H9 (cell line): ENCODE measurements at regions not wholly inside any gene's neighbourhood (a gene's known extent, or its start where the extent isn't known, plus 50 kb on each side); places are given as distances from the start of the nearest gene placed in this dataset.

Experiments used
- DNase-seq: peaks from one replicate; pipeline ENCODE4 v3.0.0-alpha.2; 2017
- H2AFZ ChIP-seq: one replicate; pipeline ENCODE4 v1.6.1; 2013; ENCODE audit warnings: mild to moderate bottlenecking, low read length, control low read depth, moderate library complexity
- H2AK5ac ChIP-seq: 2 replicates; pipeline ENCODE4 v1.6.1; 2013; ENCODE audit warnings: low read length, control low read depth, mixed read lengths; ENCODE audit not compliant: insufficient read length
- H2BK120ac ChIP-seq: one replicate; pipeline ENCODE4 v1.6.1; 2013; ENCODE audit warnings: low read depth, mild to moderate bottlenecking, low read length, control low read depth, inconsistent platforms; ENCODE audit not compliant: poor library complexity, severe bottlenecking
- H2BK12ac ChIP-seq: 2 replicates; pipeline ENCODE4 v1.6.1; 2013; ENCODE audit warnings: low read length, control low read depth, mixed read lengths, low read depth; ENCODE audit not compliant: insufficient read length
- H2BK15ac ChIP-seq: 2 replicates; pipeline ENCODE4 v1.6.1; 2013; ENCODE audit warnings: low read depth, low read length, control low read depth
- H2BK20ac ChIP-seq: one replicate; pipeline ENCODE4 v1.6.1; 2013; ENCODE audit warnings: low read depth, mild to moderate bottlenecking, low read length, control low read depth, inconsistent platforms; ENCODE audit not compliant: poor library complexity, severe bottlenecking
- H2BK5ac ChIP-seq: 2 replicates; pipeline ENCODE4 v1.6.1; 2013; ENCODE audit warnings: low read length, control low read depth, mixed read lengths; ENCODE audit not compliant: insufficient read length
- H3K14ac ChIP-seq: 2 replicates; pipeline ENCODE4 v1.6.1; 2013; ENCODE audit warnings: low read length, control low read depth; ENCODE audit not compliant: insufficient read depth
- H3K18ac ChIP-seq: 2 replicates; pipeline ENCODE4 v1.6.1; 2013; ENCODE audit warnings: low read depth, mild to moderate bottlenecking, mixed read lengths, low read length, control low read depth; ENCODE audit not compliant: insufficient read length
- H3K23ac ChIP-seq: 2 replicates; pipeline ENCODE4 v1.6.1; 2013; ENCODE audit warnings: low read length, control low read depth, mixed read lengths, low read depth; ENCODE audit not compliant: insufficient read length
- H3K23me2 ChIP-seq: 2 replicates; pipeline ENCODE4 v1.6.1; 2013; ENCODE audit warnings: low read depth, mild to moderate bottlenecking, mixed read lengths, low read length, control low read depth; ENCODE audit not compliant: insufficient read length, poor library complexity, severe bottlenecking
- H3K27ac ChIP-seq: 2 replicates; pipeline ENCODE4 v1.5.1; 2013; ENCODE audit warnings: low read length, control low read depth, mixed read lengths, low read depth; ENCODE audit not compliant: insufficient read length
- H3K27me3 ChIP-seq: 2 replicates; pipeline ENCODE4 v1.6.1; 2013; ENCODE audit warnings: low read length, control low read depth, inconsistent platforms; ENCODE audit not compliant: insufficient read depth
- H3K4ac ChIP-seq: 2 replicates; pipeline ENCODE4 v1.6.1; 2013; ENCODE audit warnings: low read depth, mild to moderate bottlenecking, control low read depth, inconsistent platforms, low read length, moderate library complexity
- H3K4me1 ChIP-seq: 2 replicates; pipeline ENCODE4 v1.6.1; 2013; ENCODE audit warnings: low read length, control low read depth, inconsistent platforms; ENCODE audit not compliant: insufficient read depth
- H3K4me2 ChIP-seq: 2 replicates; pipeline ENCODE4 v1.6.1; 2013; ENCODE audit warnings: low read length, control low read depth, mixed read lengths; ENCODE audit not compliant: insufficient read length, insufficient read depth
- H3K56ac ChIP-seq: 2 replicates; pipeline ENCODE4 v1.6.1; 2013; ENCODE audit warnings: low read depth, mild to moderate bottlenecking, mixed read lengths, low read length, control low read depth; ENCODE audit not compliant: insufficient read length
- H3K79me1 ChIP-seq: 2 replicates; pipeline ENCODE4 v1.6.1; 2013; ENCODE audit warnings: low read depth, mild to moderate bottlenecking, moderate library complexity, low read length, control low read depth, inconsistent platforms; ENCODE audit not compliant: insufficient read depth, poor library complexity, severe bottlenecking
- H3K79me2 ChIP-seq: 2 replicates; pipeline ENCODE4 v1.6.1; 2013; ENCODE audit warnings: low read length, control low read depth, inconsistent platforms; ENCODE audit not compliant: insufficient read depth
- H3K9ac ChIP-seq: 2 replicates; pipeline ENCODE4 v1.6.1; 2013; ENCODE audit warnings: low read length, control low read depth, mixed read lengths; ENCODE audit not compliant: insufficient read length; ENCODE audit errors: extremely low read depth
- H3K9me3 ChIP-seq: one replicate; pipeline ENCODE4 v1.6.1; 2013; ENCODE audit warnings: low read depth, low read length, inconsistent platforms; ENCODE audit not compliant: control insufficient read depth
- H3T11ph ChIP-seq: one replicate; pipeline ENCODE4 v1.6.1; 2013; ENCODE audit warnings: mild to moderate bottlenecking, low read length, control low read depth, inconsistent platforms
- H4K20me1 ChIP-seq: one replicate; pipeline ENCODE4 v1.6.1; 2013; ENCODE audit not compliant: control insufficient read depth, insufficient read length, insufficient read depth
- H4K5ac ChIP-seq: 2 replicates; pipeline ENCODE4 v1.6.1; 2013; ENCODE audit warnings: low read depth, mild to moderate bottlenecking, mixed read lengths, low read length, control low read depth; ENCODE audit not compliant: insufficient read length
- H4K8ac ChIP-seq: replicated peaks from 2 replicates; pipeline ENCODE4 v1.6.1; 2013; ENCODE audit warnings: low read length, control low read depth, mixed read lengths, low read depth; ENCODE audit not compliant: insufficient read length
- H4K91ac ChIP-seq: 2 replicates; pipeline ENCODE4 v1.6.1; 2013; ENCODE audit warnings: low read depth, mild to moderate bottlenecking, moderate library complexity, mixed read lengths, low read length, control low read depth; ENCODE audit not compliant: insufficient read length
- H3K27ac Mint-ChIP-seq, 3 experiments: 2 replicates in 2 of 3; 3 replicates in 1 of 3; pipeline ENCODE4 v1.8.0; 2020 to 2021; ENCODE audit warnings: mixed read lengths in 3 of 3, mild to moderate bottlenecking in 1 of 3, moderate library complexity in 1 of 3
- H3K27me3 Mint-ChIP-seq: 2 replicates; pipeline ENCODE4 v1.8.0; 2021; ENCODE audit warnings: low read depth, mild to moderate bottlenecking, moderate library complexity, mixed read lengths
- H3K36me3 Mint-ChIP-seq, 3 experiments: 2 replicates in 2 of 3; 3 replicates in 1 of 3; pipeline ENCODE4 v1.8.0; 2020 to 2021; ENCODE audit warnings: low read depth in 3 of 3, mixed read lengths in 3 of 3; ENCODE audit not compliant: insufficient read depth in 1 of 3
- H3K4me1 Mint-ChIP-seq, 2 experiments: 2 replicates each; pipeline ENCODE4 v1.8.0; 2020; ENCODE audit warnings: mixed read lengths in 2 of 2
- H3K4me3 Mint-ChIP-seq, 2 experiments: 2 replicates in 1 of 2; 3 replicates in 1 of 2; pipeline ENCODE4 v1.8.0; 2020 to 2021; ENCODE audit warnings: mild to moderate bottlenecking in 2 of 2, mixed read lengths in 2 of 2, moderate library complexity in 1 of 2
- H3K9me3 Mint-ChIP-seq, 2 experiments: 2 replicates in 1 of 2; 3 replicates in 1 of 2; pipeline ENCODE4 v1.8.0; 2020; ENCODE audit warnings: mild to moderate bottlenecking in 2 of 2, mixed read lengths in 2 of 2, moderate library complexity in 1 of 2
- CTCF ChIP-seq: fragments of 200-600 bp; sonication (generic); conservative IDR thresholded peaks from 3 replicates; pipeline ENCODE4 v1.8.0; 2021; ENCODE audit warnings: antibody characterized with exemption, mild to moderate bottlenecking
- WGBS: extraction: QIAGEN DNeasy Blood & Tissue Kit; methylation state at CpG from one replicate; pipeline ENCODE4 v1.1.7; 2013; ENCODE audit warnings: missing lambda C conversion rate, low lambda C conversion rate, mixed read lengths; ENCODE audit not compliant: insufficient read length; ENCODE audit errors: extremely low coverage; 5-methylcytosine and 5-hydroxymethylcytosine counted together

GRCh38 chr14:76947078-76947837 lies 81.2 kb downstream of the IRF2BPL start:
- Mint-ChIP-seq H3K4me3 (peak overlapping the region; percentile 34 to 66; a peak in 4 of 5 replicates), H3K9me3 (no peaks in the 10 kb centered on the region; a peak in 2 of 5 replicates), H3K4me1 (peaks cover 38 to 40% of the 10 kb centered on the region in 2 experiments), H3K36me3 (peaks cover 0 to 4% (median 1%) of the 10 kb centered on the region in 3 experiments; a peak in 1 of 7 replicates), H3K27ac (peak overlapping the region; percentile 49 to 95 (median 94); a peak in 6 of 7 replicates), H3K27me3 (no peaks in the 10 kb centered on the region)
- Histone ChIP-seq H3K27me3 (no peaks in the 10 kb centered on the region; the same call in 1 of the 2 replicates), H2AK5ac (no peak overlapping the region), H4K91ac (no peak overlapping the region), H2BK15ac (no peak overlapping the region), H3K18ac (peak overlapping the region; percentile 73), H3K4ac (no peak overlapping the region), H3K14ac (peak overlapping the region; percentile 9; the same call in 1 of the 2 replicates), H3K79me1 (no peaks in the 10 kb centered on the region), H3K23ac (no peak overlapping the region), H3K79me2 (no peaks in the 10 kb centered on the region), H3K27ac (peak overlapping the region; percentile 36), H3K9me3 (no peaks in the 10 kb centered on the region), H3K4me1 (peaks cover 2% of the 10 kb centered on the region; the same call in 1 of the 2 replicates), H2BK12ac (no peak overlapping the region), H4K5ac (no peak overlapping the region), H2BK120ac (no peak overlapping the region), H2BK20ac (no peak overlapping the region), H3K56ac (no peak overlapping the region), H3K4me2 (peak overlapping the region; percentile 51), H2AFZ (no peak overlapping the region), H4K8ac (no peak overlapping the region), H2BK5ac (no peak overlapping the region), H4K20me1 (no peaks in the 10 kb centered on the region), H3T11ph (no peak overlapping the region), H3K9ac (no peak overlapping the region), H3K23me2 (no peaks in the 10 kb centered on the region)
- no CpG with 5 or more reads among the region's 28 CpGs for WGBS
- TF ChIP-seq CTCF: peak; percentile 62; the same call in 2 of the 3 replicates
- DNase-seq: peak; percentile 97
